ENCODE measurements at regions not wholly inside any gene's neighbourhood (a gene's known extent, or its start where the extent isn't known, plus 50 kb on each side); places are given as distances from the start of the nearest gene placed in this dataset.

- no peak overlapping the region for H3K27ac ChIP-seq (ENCODE audit: low read depth, low read length)
- H3K4me3 ChIP-seq (ENCODE audit: low read depth in 1 of 5, low read length in 5 of 5) = no peak overlapping the region
- no peaks in the 10 kb centered on the region for H3K27me3 ChIP-seq (ENCODE audit: control insufficient read depth in 5 of 5, insufficient read depth in 4 of 5, low read length in 5 of 5)
- H3K4me1 ChIP-seq (ENCODE audit: control insufficient read depth in 5 of 5, insufficient read depth in 5 of 5, low read length in 5 of 5) = no peaks in the 10 kb centered on the region
- no peaks in the 10 kb centered on the region for H3K36me3 ChIP-seq (ENCODE audit: control insufficient read depth in 5 of 5, insufficient read depth in 5 of 5, low read length in 5 of 5)
- no peaks in the 10 kb centered on the region for H3K9me3 ChIP-seq (ENCODE audit: control insufficient read depth in 5 of 5, low read length in 5 of 5)
- H3K9ac ChIP-seq (ENCODE audit: low read length in 5 of 5) = no peak overlapping the region
Observed at GRCh38 chr1:81068726-81069125, 732.0 kb upstream of the ADGRL2 start.

- Histone ChIP-seq H3K9ac (ENCODE audit: low read length in 5 of 5) (no peak overlapping the region), H3K27me3 (ENCODE audit: control insufficient read depth in 5 of 5, insufficient read depth in 4 of 5, low read length in 5 of 5) (no peaks in the 10 kb centered on the region), H3K36me3 (ENCODE audit: control insufficient read depth in 5 of 5, insufficient read depth in 5 of 5, low read length in 5 of 5) (no peaks in the 10 kb centered on the region), H3K27ac (ENCODE audit: low read depth, low read length) (no peak overlapping the region), H3K4me3 (ENCODE audit: low read depth in 1 of 5, low read length in 5 of 5) (no peak overlapping the region), H3K9me3 (ENCODE audit: control insufficient read depth in 5 of 5, low read length in 5 of 5) (no peaks in the 10 kb centered on the region), H3K4me1 (ENCODE audit: control insufficient read depth in 5 of 5, insufficient read depth in 5 of 5, low read length in 5 of 5) (no peaks in the 10 kb centered on the region)
Observed at GRCh38 chr1:81053826-81054225, 746.9 kb upstream of the ADGRL2 start.

- H3K36me3 ChIP-seq (ENCODE audit: control insufficient read depth in 5 of 5, insufficient read depth in 5 of 5, low read length in 5 of 5) = no peaks in the 10 kb centered on the region
Observed at GRCh38 chr1:81052162-81052561, 748.6 kb upstream of the ADGRL2 start.

GRCh38 chr1:81050390-81050789, 750.3 kb upstream of the ADGRL2 start:
- Histone ChIP-seq H3K4me3 (ENCODE audit: low read depth in 1 of 5, low read length in 5 of 5) (no peak overlapping the region), H3K36me3 (ENCODE audit: control insufficient read depth in 5 of 5, insufficient read depth in 5 of 5, low read length in 5 of 5) (no peaks in the 10 kb centered on the region), H3K4me1 (ENCODE audit: control insufficient read depth in 5 of 5, insufficient read depth in 5 of 5, low read length in 5 of 5) (no peaks in the 10 kb centered on the region), H3K9me3 (ENCODE audit: control insufficient read depth in 5 of 5, low read length in 5 of 5) (no peaks in the 10 kb centered on the region), H3K27me3 (ENCODE audit: control insufficient read depth in 5 of 5, insufficient read depth in 4 of 5, low read length in 5 of 5) (no peaks in the 10 kb centered on the region), H3K27ac (ENCODE audit: low read depth, low read length) (no peak overlapping the region), H3K9ac (ENCODE audit: low read length in 5 of 5) (no peak overlapping the region)

More at GRCh38 chr1:81052162-81052561, 748.6 kb upstream of the ADGRL2 start:
- H3K27ac ChIP-seq (ENCODE audit: low read depth, low read length) = no peak overlapping the region
- no peaks in the 10 kb centered on the region for H3K4me1 ChIP-seq (ENCODE audit: control insufficient read depth in 5 of 5, insufficient read depth in 5 of 5, low read length in 5 of 5)
- H3K27me3 ChIP-seq (ENCODE audit: control insufficient read depth in 5 of 5, insufficient read depth in 4 of 5, low read length in 5 of 5) = no peaks in the 10 kb centered on the region
- H3K4me3 ChIP-seq (ENCODE audit: low read depth in 1 of 5, low read length in 5 of 5) = no peak overlapping the region
- no peak overlapping the region for H3K9ac ChIP-seq (ENCODE audit: low read length in 5 of 5)
- H3K9me3 ChIP-seq (ENCODE audit: control insufficient read depth in 5 of 5, low read length in 5 of 5) = no peaks in the 10 kb centered on the region

- H3K9me3 ChIP-seq (ENCODE audit: control insufficient read depth in 5 of 5, low read length in 5 of 5) = no peaks in the 10 kb centered on the region
- no peak overlapping the region for H3K9ac ChIP-seq (ENCODE audit: low read length in 5 of 5)
- no peaks in the 10 kb centered on the region for H3K4me1 ChIP-seq (ENCODE audit: control insufficient read depth in 5 of 5, insufficient read depth in 5 of 5, low read length in 5 of 5)
- H3K27ac ChIP-seq (ENCODE audit: low read depth, low read length) = no peak overlapping the region
- no peak overlapping the region for H3K4me3 ChIP-seq (ENCODE audit: low read depth in 1 of 5, low read length in 5 of 5)
- H3K36me3 ChIP-seq (ENCODE audit: control insufficient read depth in 5 of 5, insufficient read depth in 5 of 5, low read length in 5 of 5) = no peaks in the 10 kb centered on the region
- H3K27me3 ChIP-seq (ENCODE audit: control insufficient read depth in 5 of 5, insufficient read depth in 4 of 5, low read length in 5 of 5) = no peaks in the 10 kb centered on the region
Observed at GRCh38 chr1:81044708-81045107, 756.0 kb upstream of the ADGRL2 start.

GRCh38 chr1:81042225-81042624, 758.5 kb upstream of the ADGRL2 start:
- Histone ChIP-seq H3K4me3 (ENCODE audit: low read depth in 1 of 5, low read length in 5 of 5) (no peak overlapping the region), H3K27me3 (ENCODE audit: control insufficient read depth in 5 of 5, insufficient read depth in 4 of 5, low read length in 5 of 5) (no peaks in the 10 kb centered on the region), H3K27ac (ENCODE audit: low read depth, low read length) (no peak overlapping the region), H3K9me3 (ENCODE audit: control insufficient read depth in 5 of 5, low read length in 5 of 5) (no peaks in the 10 kb centered on the region), H3K36me3 (ENCODE audit: control insufficient read depth in 5 of 5, insufficient read depth in 5 of 5, low read length in 5 of 5) (no peaks in the 10 kb centered on the region), H3K4me1 (ENCODE audit: control insufficient read depth in 5 of 5, insufficient read depth in 5 of 5, low read length in 5 of 5) (no peaks in the 10 kb centered on the region), H3K9ac (ENCODE audit: low read length in 5 of 5) (no peak overlapping the region)

- no peak overlapping the region for H3K4me3 ChIP-seq (ENCODE audit: low read depth in 1 of 5, low read length in 5 of 5)
- no peaks in the 10 kb centered on the region for H3K4me1 ChIP-seq (ENCODE audit: control insufficient read depth in 5 of 5, insufficient read depth in 5 of 5, low read length in 5 of 5)
- no peaks in the 10 kb centered on the region for H3K9me3 ChIP-seq (ENCODE audit: control insufficient read depth in 5 of 5, low read length in 5 of 5)
- no peak overlapping the region for H3K9ac ChIP-seq (ENCODE audit: low read length in 5 of 5)
- no peaks in the 10 kb centered on the region for H3K27me3 ChIP-seq (ENCODE audit: control insufficient read depth in 5 of 5, insufficient read depth in 4 of 5, low read length in 5 of 5)
- no peaks in the 10 kb centered on the region for H3K36me3 ChIP-seq (ENCODE audit: control insufficient read depth in 5 of 5, insufficient read depth in 5 of 5, low read length in 5 of 5)
- no peak overlapping the region for H3K27ac ChIP-seq (ENCODE audit: low read depth, low read length)
Observed at GRCh38 chr1:81034291-81034690, 766.4 kb upstream of the ADGRL2 start.

- H3K27ac ChIP-seq (ENCODE audit: low read depth, low read length) = no peak overlapping the region
- H3K36me3 ChIP-seq (ENCODE audit: control insufficient read depth in 5 of 5, insufficient read depth in 5 of 5, low read length in 5 of 5) = no peaks in the 10 kb centered on the region
- no peak overlapping the region for H3K9ac ChIP-seq (ENCODE audit: low read length in 5 of 5)
- no peaks in the 10 kb centered on the region for H3K9me3 ChIP-seq (ENCODE audit: control insufficient read depth in 5 of 5, low read length in 5 of 5)
- H3K4me1 ChIP-seq (ENCODE audit: control insufficient read depth in 5 of 5, insufficient read depth in 5 of 5, low read length in 5 of 5) = no peaks in the 10 kb centered on the region
- H3K27me3 ChIP-seq (ENCODE audit: control insufficient read depth in 5 of 5, insufficient read depth in 4 of 5, low read length in 5 of 5) = no peaks in the 10 kb centered on the region
- H3K4me3 ChIP-seq (ENCODE audit: low read depth in 1 of 5, low read length in 5 of 5) = no peak overlapping the region
Observed at GRCh38 chr1:81032973-81033425, 767.7 kb upstream of the ADGRL2 start.

- H3K9me3 ChIP-seq (ENCODE audit: control insufficient read depth in 5 of 5, low read length in 5 of 5) = no peaks in the 10 kb centered on the region
- H3K9ac ChIP-seq (ENCODE audit: low read length in 5 of 5) = no peak overlapping the region
- no peaks in the 10 kb centered on the region for H3K36me3 ChIP-seq (ENCODE audit: control insufficient read depth in 5 of 5, insufficient read depth in 5 of 5, low read length in 5 of 5)
- H3K4me3 ChIP-seq (ENCODE audit: low read depth in 1 of 5, low read length in 5 of 5) = no peak overlapping the region
- no peaks in the 10 kb centered on the region for H3K27me3 ChIP-seq (ENCODE audit: control insufficient read depth in 5 of 5, insufficient read depth in 4 of 5, low read length in 5 of 5)
- H3K27ac ChIP-seq (ENCODE audit: low read depth, low read length) = no peak overlapping the region
- no peaks in the 10 kb centered on the region for H3K4me1 ChIP-seq (ENCODE audit: control insufficient read depth in 5 of 5, insufficient read depth in 5 of 5, low read length in 5 of 5)
Observed at GRCh38 chr1:81032374-81032773, 768.4 kb upstream of the ADGRL2 start.

GRCh38 chr1:81030441-81030840, 770.3 kb upstream of the ADGRL2 start:
- Histone ChIP-seq H3K9me3 (ENCODE audit: control insufficient read depth in 5 of 5, low read length in 5 of 5) (no peaks in the 10 kb centered on the region), H3K4me3 (ENCODE audit: low read depth in 1 of 5, low read length in 5 of 5) (no peak overlapping the region), H3K4me1 (ENCODE audit: control insufficient read depth in 5 of 5, insufficient read depth in 5 of 5, low read length in 5 of 5) (no peaks in the 10 kb centered on the region), H3K36me3 (ENCODE audit: control insufficient read depth in 5 of 5, insufficient read depth in 5 of 5, low read length in 5 of 5) (no peaks in the 10 kb centered on the region), H3K27ac (ENCODE audit: low read depth, low read length) (no peak overlapping the region), H3K27me3 (ENCODE audit: control insufficient read depth in 5 of 5, insufficient read depth in 4 of 5, low read length in 5 of 5) (no peaks in the 10 kb centered on the region), H3K9ac (ENCODE audit: low read length in 5 of 5) (no peak overlapping the region)

GRCh38 chr1:81029266-81029665, 771.5 kb upstream of the ADGRL2 start:
- Histone ChIP-seq H3K27ac (ENCODE audit: low read depth, low read length) (no peak overlapping the region), H3K36me3 (ENCODE audit: control insufficient read depth in 5 of 5, insufficient read depth in 5 of 5, low read length in 5 of 5) (no peaks in the 10 kb centered on the region), H3K4me1 (ENCODE audit: control insufficient read depth in 5 of 5, insufficient read depth in 5 of 5, low read length in 5 of 5) (no peaks in the 10 kb centered on the region), H3K27me3 (ENCODE audit: control insufficient read depth in 5 of 5, insufficient read depth in 4 of 5, low read length in 5 of 5) (no peaks in the 10 kb centered on the region), H3K4me3 (ENCODE audit: low read depth in 1 of 5, low read length in 5 of 5) (no peak overlapping the region), H3K9me3 (ENCODE audit: control insufficient read depth in 5 of 5, low read length in 5 of 5) (no peaks in the 10 kb centered on the region), H3K9ac (ENCODE audit: low read length in 5 of 5) (no peak overlapping the region)
